ENCODE measurements at regions not wholly inside any gene's neighbourhood (a gene's known extent, or its start where the extent isn't known, plus 50 kb on each side); places are given as distances from the start of the nearest gene placed in this dataset.

GRCh38 chr18:55079067-55079466 is 119.8 kb upstream of the CCDC68 start:
- no peak for TF ChIP-seq CTCF (IDR thresholded peaks at IDR 0.05)
- Mint-ChIP-seq H3K9me3 (ENCODE audit: low read depth) (no peaks in the 10 kb centered on the region), H3K27me3 (ENCODE audit: low read depth) (no peaks in the 10 kb centered on the region), H3K36me3 (ENCODE audit: low read depth) (no peaks in the 10 kb centered on the region), H3K4me3 (ENCODE audit: unreplicated experiment) (no peak overlapping the region), H3K27ac (ENCODE audit: unreplicated experiment) (no peak overlapping the region), H3K4me1 (ENCODE audit: low read depth) (peaks cover 13% of the 10 kb centered on the region)
- DNase-seq (ENCODE audit: low spot score): no peak

- Mint-ChIP-seq H3K4me3 (ENCODE audit: unreplicated experiment) (no peak overlapping the region), H3K4me1 (ENCODE audit: low read depth) (peaks cover 11% of the 10 kb centered on the region), H3K27me3 (ENCODE audit: low read depth) (no peaks in the 10 kb centered on the region), H3K9me3 (ENCODE audit: low read depth) (no peaks in the 10 kb centered on the region), H3K27ac (ENCODE audit: unreplicated experiment) (no peak overlapping the region), H3K36me3 (ENCODE audit: low read depth) (no peaks in the 10 kb centered on the region)
- TF ChIP-seq CTCF (IDR thresholded peaks at IDR 0.05): no peak
- no peak for DNase-seq (ENCODE audit: low spot score)
These were observed 119.2 kb upstream of the CCDC68 start for GRCh38 chr18:55078303-55078932.

- TF ChIP-seq CTCF (IDR thresholded peaks at IDR 0.05): no peak
- H3K36me3 Mint-ChIP-seq (ENCODE audit: low read depth): no peaks in the 10 kb centered on the region
- H3K27ac Mint-ChIP-seq (ENCODE audit: unreplicated experiment): no peak overlapping the region
- no peaks in the 10 kb centered on the region for H3K9me3 Mint-ChIP-seq (ENCODE audit: low read depth)
- H3K4me1 Mint-ChIP-seq (ENCODE audit: low read depth): peaks cover 11% of the 10 kb centered on the region
- H3K4me3 Mint-ChIP-seq (ENCODE audit: unreplicated experiment): no peak overlapping the region
- H3K27me3 Mint-ChIP-seq (ENCODE audit: low read depth): no peaks in the 10 kb centered on the region
- no peak for DNase-seq (ENCODE audit: low spot score)
These were observed 117.5 kb upstream of the CCDC68 start for GRCh38 chr18:55076643-55077218.

- Mint-ChIP-seq H3K4me3 (ENCODE audit: unreplicated experiment) (no peak overlapping the region), H3K9me3 (ENCODE audit: low read depth) (no peaks in the 10 kb centered on the region), H3K27me3 (ENCODE audit: low read depth) (peaks cover 2% of the 10 kb centered on the region), H3K27ac (ENCODE audit: unreplicated experiment) (no peak overlapping the region), H3K36me3 (ENCODE audit: low read depth) (no peaks in the 10 kb centered on the region), H3K4me1 (ENCODE audit: low read depth) (peaks cover 3% of the 10 kb centered on the region)
- TF ChIP-seq CTCF (IDR thresholded peaks at IDR 0.05): no peak
- DNase-seq (ENCODE audit: low spot score): no peak
These were observed 114.6 kb upstream of the CCDC68 start for GRCh38 chr18:55073834-55074233.

GRCh38 chr18:55073116-55073515 is 113.9 kb upstream of the CCDC68 start:
- Mint-ChIP-seq H3K4me1 (ENCODE audit: low read depth) (peaks cover under 1% of the 10 kb centered on the region), H3K9me3 (ENCODE audit: low read depth) (no peaks in the 10 kb centered on the region), H3K27me3 (ENCODE audit: low read depth) (peaks cover 2% of the 10 kb centered on the region), H3K36me3 (ENCODE audit: low read depth) (no peaks in the 10 kb centered on the region), H3K27ac (ENCODE audit: unreplicated experiment) (no peak overlapping the region), H3K4me3 (ENCODE audit: unreplicated experiment) (no peak overlapping the region)
- TF ChIP-seq CTCF (IDR thresholded peaks at IDR 0.05): no peak
- no peak for DNase-seq (ENCODE audit: low spot score)
